ENCODE measurements at regions not wholly inside any gene's neighbourhood (a gene's known extent, or its start where the extent isn't known, plus 50 kb on each side); places are given as distances from the start of the nearest gene placed in this dataset.

DNA sequence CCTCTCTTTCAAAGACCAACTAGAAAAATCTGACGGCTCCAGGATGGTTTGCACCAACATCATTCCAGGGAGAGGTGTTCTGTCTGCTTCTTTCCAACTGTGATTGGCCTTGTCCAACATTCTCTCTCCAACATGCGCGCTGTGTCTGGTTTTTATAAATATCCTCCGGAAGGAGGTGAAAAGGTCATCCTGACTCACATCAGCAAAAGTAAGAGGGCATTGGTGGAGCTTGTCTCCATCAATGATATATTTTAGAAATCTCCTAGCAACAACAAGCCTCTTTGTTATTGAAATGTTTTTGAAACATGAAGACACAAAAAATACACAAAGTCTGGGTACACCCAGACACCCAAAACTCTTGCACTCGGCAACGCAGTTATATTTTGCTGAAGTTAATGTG is 475.3 kb upstream of the JARID2 start:
- ATAC-seq (ENCODE audit: low FRiP score in 2 of 2) (no peak), DNase-seq (no peak)
- no peak for TF ChIP-seq POLR2AphosphoS5 (IDR thresholded peaks at IDR 0.05)
- TF ChIP-seq, protein P1, sequence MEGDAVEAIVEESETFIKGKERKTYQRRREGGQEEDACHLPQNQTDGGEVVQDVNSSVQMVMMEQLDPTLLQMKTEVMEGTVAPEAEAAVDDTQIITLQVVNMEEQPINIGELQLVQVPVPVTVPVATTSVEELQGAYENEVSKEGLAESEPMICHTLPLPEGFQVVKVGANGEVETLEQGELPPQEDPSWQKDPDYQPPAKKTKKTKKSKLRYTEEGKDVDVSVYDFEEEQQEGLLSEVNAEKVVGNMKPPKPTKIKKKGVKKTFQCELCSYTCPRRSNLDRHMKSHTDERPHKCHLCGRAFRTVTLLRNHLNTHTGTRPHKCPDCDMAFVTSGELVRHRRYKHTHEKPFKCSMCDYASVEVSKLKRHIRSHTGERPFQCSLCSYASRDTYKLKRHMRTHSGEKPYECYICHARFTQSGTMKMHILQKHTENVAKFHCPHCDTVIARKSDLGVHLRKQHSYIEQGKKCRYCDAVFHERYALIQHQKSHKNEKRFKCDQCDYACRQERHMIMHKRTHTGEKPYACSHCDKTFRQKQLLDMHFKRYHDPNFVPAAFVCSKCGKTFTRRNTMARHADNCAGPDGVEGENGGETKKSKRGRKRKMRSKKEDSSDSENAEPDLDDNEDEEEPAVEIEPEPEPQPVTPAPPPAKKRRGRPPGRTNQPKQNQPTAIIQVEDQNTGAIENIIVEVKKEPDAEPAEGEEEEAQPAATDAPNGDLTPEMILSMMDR (IDR thresholded peaks at IDR 0.05) = no peak
- no peak for TF ChIP-seq POLR2A (IDR thresholded peaks at IDR 0.05)
- TF ChIP-seq EP300 (IDR thresholded peaks at IDR 0.05) = no peak

DNA sequence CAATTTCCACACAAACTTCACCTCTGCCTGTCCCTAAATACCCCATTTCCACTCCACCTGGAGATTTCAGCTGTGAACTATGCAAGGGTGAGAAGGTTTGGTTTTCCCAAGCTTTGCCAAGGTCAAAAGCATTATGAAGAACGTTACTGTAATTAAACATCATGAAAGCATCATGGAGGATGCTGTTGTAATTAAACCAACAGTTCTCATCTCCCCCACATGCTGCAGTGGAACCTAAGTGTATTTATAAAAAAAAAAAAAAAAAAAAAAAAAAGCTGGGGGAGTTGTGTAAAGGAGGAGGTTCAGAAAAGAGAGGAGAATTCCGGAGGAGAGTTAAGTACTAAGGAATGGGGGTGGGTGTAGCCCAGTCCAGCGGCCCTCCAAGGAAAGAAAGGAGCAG is 474.9 kb upstream of the JARID2 start:
- no peak overlapping the region for H3K4me3 ChIP-seq
- ATAC-seq (ENCODE audit: low FRiP score in 2 of 2) (no peak), DNase-seq (no peak)
- no peaks in the 10 kb centered on the region for H3K4me1 ChIP-seq
- no peaks in the 10 kb centered on the region for H3K27me3 ChIP-seq
- no peak overlapping the region for H3K27ac ChIP-seq
- H3K36me3 ChIP-seq = no peaks in the 10 kb centered on the region
- WGBS, 2 donors = 67 to 84% methylated on average over 3 of the region's 3 CpGs
- TF ChIP-seq POLR2AphosphoS5 (IDR thresholded peaks at IDR 0.05) = no peak
- TF ChIP-seq POLR2A (IDR thresholded peaks at IDR 0.05) = no peak
- TF ChIP-seq EP300 (IDR thresholded peaks at IDR 0.05) = no peak
- TF ChIP-seq, protein P1 (IDR thresholded peaks at IDR 0.05) = no peak
- H3K9me3 ChIP-seq = no peaks in the 10 kb centered on the region

More for the DNA sequence above, 475.3 kb upstream of the JARID2 start:
- Histone ChIP-seq H3K27me3 (no peaks in the 10 kb centered on the region), H3K4me3 (no peak overlapping the region), H3K27ac (no peak overlapping the region), H3K4me1 (no peaks in the 10 kb centered on the region), H3K36me3 (no peaks in the 10 kb centered on the region), H3K9me3 (no peaks in the 10 kb centered on the region)
- 67 to 73% methylated on average over 6 of the region's 6 CpGs for WGBS, 2 donors

DNA sequence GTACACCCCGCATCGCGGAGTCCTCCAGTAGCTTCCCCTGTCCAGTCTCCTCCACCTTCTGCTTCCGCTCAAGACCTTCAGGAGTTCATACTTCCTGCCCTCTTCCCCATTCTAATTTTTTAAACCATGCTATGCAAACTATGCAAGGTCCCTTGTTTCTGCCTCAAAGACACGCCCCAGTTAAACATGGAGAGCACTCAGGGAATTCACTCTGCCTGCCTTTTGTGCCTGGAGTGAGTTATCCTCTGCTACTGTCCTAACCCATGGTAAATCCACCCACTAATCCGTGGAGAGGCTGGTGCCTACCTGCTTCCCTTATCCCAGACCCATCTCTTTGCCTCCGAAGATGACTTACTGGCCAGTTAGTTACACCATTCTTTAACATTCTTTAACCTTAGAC is 473.7 kb upstream of the JARID2 start:
- Histone ChIP-seq H3K4me1 (no peaks in the 10 kb centered on the region), H3K9me3 (no peaks in the 10 kb centered on the region), H3K27ac (no peak overlapping the region), H3K4me3 (no peak overlapping the region), H3K36me3 (no peaks in the 10 kb centered on the region), H3K27me3 (no peaks in the 10 kb centered on the region)
- 82 to 93% methylated on average over 7 of the region's 7 CpGs for WGBS, 2 donors
- ATAC-seq (ENCODE audit: low FRiP score in 2 of 2) = no peak
- DNase-seq = no peak
- TF ChIP-seq, protein P1 (IDR thresholded peaks at IDR 0.05) = no peak
- TF ChIP-seq EP300 (IDR thresholded peaks at IDR 0.05) = no peak
- no peak for TF ChIP-seq POLR2A (IDR thresholded peaks at IDR 0.05)
- no peak for TF ChIP-seq POLR2AphosphoS5 (IDR thresholded peaks at IDR 0.05)

DNA sequence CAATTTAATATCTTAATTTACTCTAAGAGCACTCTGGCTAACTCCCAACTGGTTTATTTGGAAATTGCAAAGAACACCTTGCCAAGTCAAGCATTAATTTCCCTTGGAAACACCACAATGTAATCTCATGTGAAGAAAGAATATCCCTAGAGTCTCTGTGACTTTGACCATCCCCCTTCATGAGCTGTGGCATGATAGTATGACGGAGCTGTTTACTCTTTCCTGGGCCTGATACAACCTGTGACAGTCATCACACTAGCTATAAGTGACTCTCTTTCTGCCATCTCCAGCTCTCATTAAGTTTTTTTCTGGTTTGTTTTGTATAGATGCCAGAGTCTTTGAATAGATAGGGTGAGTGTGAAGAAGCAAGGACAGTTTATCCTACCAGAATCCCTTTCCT is 470.3 kb upstream of the JARID2 start:
- H3K4me3 ChIP-seq = no peak overlapping the region
- TF ChIP-seq, protein P1 (IDR thresholded peaks at IDR 0.05) = no peak
- no peak for TF ChIP-seq POLR2AphosphoS5 (IDR thresholded peaks at IDR 0.05)
- no peak for TF ChIP-seq POLR2A (IDR thresholded peaks at IDR 0.05)
- TF ChIP-seq EP300 (IDR thresholded peaks at IDR 0.05) = no peak
- 82 to 89% methylated on average over 1 of the region's 1 CpG for WGBS, 2 donors
- H3K4me1 ChIP-seq = no peaks in the 10 kb centered on the region
- H3K9me3 ChIP-seq = no peaks in the 10 kb centered on the region
- H3K27me3 ChIP-seq = no peaks in the 10 kb centered on the region
- H3K36me3 ChIP-seq = no peaks in the 10 kb centered on the region
- ATAC-seq (ENCODE audit: low FRiP score in 2 of 2) (no peak), DNase-seq (no peak)
- H3K27ac ChIP-seq = no peak overlapping the region

DNA sequence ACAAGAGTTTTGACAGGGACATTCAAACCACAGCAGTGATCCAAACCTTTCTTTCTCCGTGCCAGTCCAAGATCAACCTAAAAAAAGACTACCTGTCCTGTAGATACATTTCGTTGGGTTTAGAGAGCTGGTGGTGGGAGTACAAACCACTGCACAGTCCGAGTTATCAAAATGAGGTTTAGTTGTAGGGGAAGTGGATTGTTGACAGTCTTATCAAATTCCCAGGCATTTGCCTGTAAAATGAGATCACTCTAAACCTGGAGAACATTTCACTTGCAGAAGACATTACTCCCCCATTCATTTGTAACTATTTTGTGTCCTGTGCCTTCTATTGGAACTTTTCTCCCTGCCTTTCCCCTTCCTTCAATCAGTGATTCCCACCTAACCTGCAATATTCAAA is 469.6 kb upstream of the JARID2 start:
- no peaks in the 10 kb centered on the region for H3K27me3 ChIP-seq
- no peak overlapping the region for H3K4me3 ChIP-seq
- no peaks in the 10 kb centered on the region for H3K9me3 ChIP-seq
- ATAC-seq (ENCODE audit: low FRiP score in 2 of 2) (no peak), DNase-seq (no peak)
- H3K36me3 ChIP-seq = no peaks in the 10 kb centered on the region
- TF ChIP-seq, protein P1 (IDR thresholded peaks at IDR 0.05) = no peak
- no peak for TF ChIP-seq EP300 (IDR thresholded peaks at IDR 0.05)
- no peak for TF ChIP-seq POLR2AphosphoS5 (IDR thresholded peaks at IDR 0.05)
- no peak for TF ChIP-seq POLR2A (IDR thresholded peaks at IDR 0.05)
- WGBS, 2 donors = 86 to 89% methylated on average over 3 of the region's 3 CpGs
- no peak overlapping the region for H3K27ac ChIP-seq
- H3K4me1 ChIP-seq = no peaks in the 10 kb centered on the region

Data from upper lobe of left lung (tissue), 6 donors.